ENCODE measurements at regions not wholly inside any gene's neighbourhood (a gene's known extent, or its start where the extent isn't known, plus 50 kb on each side); places are given as distances from the start of the nearest gene placed in this dataset.

DNA sequence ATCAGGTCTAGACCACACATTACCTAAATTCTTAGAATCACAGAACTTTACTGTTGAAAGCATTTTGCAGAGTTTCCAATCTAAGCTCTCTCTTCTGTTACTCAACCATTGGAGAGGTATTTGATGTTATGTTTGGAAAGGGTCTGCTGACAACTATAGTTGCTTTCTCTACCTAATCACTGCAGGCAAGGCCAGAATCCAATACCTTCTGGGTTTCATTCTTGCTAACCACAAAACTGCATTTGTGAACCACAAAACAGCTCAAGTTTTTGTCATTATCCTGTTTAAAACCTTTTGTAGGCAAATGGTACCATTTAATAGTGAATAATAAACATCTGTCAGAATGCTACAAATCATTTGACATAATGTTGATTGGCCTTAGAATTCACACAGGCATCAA is 380.1 kb downstream of the GASK1B start:
- TF ChIP-seq, protein P1, sequence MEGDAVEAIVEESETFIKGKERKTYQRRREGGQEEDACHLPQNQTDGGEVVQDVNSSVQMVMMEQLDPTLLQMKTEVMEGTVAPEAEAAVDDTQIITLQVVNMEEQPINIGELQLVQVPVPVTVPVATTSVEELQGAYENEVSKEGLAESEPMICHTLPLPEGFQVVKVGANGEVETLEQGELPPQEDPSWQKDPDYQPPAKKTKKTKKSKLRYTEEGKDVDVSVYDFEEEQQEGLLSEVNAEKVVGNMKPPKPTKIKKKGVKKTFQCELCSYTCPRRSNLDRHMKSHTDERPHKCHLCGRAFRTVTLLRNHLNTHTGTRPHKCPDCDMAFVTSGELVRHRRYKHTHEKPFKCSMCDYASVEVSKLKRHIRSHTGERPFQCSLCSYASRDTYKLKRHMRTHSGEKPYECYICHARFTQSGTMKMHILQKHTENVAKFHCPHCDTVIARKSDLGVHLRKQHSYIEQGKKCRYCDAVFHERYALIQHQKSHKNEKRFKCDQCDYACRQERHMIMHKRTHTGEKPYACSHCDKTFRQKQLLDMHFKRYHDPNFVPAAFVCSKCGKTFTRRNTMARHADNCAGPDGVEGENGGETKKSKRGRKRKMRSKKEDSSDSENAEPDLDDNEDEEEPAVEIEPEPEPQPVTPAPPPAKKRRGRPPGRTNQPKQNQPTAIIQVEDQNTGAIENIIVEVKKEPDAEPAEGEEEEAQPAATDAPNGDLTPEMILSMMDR (IDR thresholded peaks at IDR 0.05), result no peak
- no peak for TF ChIP-seq POLR2AphosphoS5 (IDR thresholded peaks at IDR 0.05)
